ENCODE measurements at regions not wholly inside any gene's neighbourhood (a gene's known extent, or its start where the extent isn't known, plus 50 kb on each side); places are given as distances from the start of the nearest gene placed in this dataset.
"Not testable (repeated sequence)": the region's sequence is repeated elsewhere in the genome, so short reads cannot be mapped to it uniquely, and the experiment has no call there.

DNA sequence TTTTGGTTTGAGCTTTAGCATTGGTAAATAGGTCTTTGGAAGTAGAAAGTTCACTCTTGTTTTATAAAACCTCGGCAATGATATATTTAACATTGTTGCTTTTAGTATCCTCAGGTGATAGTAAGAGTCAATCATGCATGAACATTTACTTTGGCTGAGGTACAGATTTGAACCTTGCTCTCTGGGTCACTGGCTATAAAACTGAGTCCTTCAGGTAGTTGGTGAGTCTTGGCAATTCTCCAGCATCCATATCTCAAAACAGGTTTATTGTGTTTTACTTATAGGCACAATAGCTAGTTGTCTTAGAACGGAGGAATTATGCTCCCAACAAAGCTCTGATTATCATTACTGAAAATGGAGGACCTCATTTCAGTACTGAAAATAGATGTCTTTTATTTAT is 75.1 kb downstream of the MAT2B start:
- Mint-ChIP-seq H3K27ac (ENCODE audit: unreplicated experiment) (no peak overlapping the region), H3K27me3 (ENCODE audit: low read depth) (peaks cover 11% of the 10 kb centered on the region), H3K4me3 (ENCODE audit: unreplicated experiment) (no peak overlapping the region), H3K4me1 (ENCODE audit: low read depth) (no peaks in the 10 kb centered on the region), H3K36me3 (ENCODE audit: low read depth) (no peaks in the 10 kb centered on the region), H3K9me3 (ENCODE audit: low read depth) (peaks cover 3% of the 10 kb centered on the region)
- TF ChIP-seq, protein P1, sequence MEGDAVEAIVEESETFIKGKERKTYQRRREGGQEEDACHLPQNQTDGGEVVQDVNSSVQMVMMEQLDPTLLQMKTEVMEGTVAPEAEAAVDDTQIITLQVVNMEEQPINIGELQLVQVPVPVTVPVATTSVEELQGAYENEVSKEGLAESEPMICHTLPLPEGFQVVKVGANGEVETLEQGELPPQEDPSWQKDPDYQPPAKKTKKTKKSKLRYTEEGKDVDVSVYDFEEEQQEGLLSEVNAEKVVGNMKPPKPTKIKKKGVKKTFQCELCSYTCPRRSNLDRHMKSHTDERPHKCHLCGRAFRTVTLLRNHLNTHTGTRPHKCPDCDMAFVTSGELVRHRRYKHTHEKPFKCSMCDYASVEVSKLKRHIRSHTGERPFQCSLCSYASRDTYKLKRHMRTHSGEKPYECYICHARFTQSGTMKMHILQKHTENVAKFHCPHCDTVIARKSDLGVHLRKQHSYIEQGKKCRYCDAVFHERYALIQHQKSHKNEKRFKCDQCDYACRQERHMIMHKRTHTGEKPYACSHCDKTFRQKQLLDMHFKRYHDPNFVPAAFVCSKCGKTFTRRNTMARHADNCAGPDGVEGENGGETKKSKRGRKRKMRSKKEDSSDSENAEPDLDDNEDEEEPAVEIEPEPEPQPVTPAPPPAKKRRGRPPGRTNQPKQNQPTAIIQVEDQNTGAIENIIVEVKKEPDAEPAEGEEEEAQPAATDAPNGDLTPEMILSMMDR (IDR thresholded peaks at IDR 0.05) = no peak
- DNase-seq (ENCODE audit: low spot score) = no peak

DNA sequence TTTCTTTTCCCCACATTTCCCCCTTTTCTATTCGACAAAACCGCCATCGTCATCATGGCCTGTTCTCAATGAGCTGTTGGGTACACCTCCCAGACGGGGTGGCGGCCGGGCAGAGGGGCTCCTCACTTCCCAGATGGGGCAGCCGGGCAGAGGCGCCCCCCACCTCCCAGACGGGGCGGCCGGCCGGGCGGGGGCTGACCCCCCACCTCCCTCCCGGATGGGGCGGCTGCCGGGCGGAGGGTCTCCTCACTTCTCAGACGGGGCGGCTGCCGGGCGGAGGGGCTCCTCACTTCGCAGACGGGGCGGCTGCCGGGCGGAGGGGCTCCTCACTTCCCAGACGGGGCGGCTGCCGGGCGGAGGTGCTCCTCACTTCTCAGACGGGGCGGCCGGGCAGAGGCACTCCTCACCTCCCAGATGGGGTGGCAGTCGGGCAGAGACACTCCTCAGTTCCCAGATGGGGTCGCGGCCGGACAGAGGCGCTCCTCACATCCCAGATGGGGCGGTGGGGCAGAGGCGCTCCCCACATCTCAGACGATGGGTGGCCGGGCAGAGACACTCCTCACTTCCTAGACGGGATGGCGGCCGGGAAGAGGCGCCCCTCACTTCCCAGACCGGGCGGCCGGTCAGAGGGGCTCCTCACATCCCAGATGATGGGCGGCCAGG is 78.2 kb downstream of the MAT2B start:
- not testable (repeated sequence) for H3K9me3 Mint-ChIP-seq (ENCODE audit: low read depth); H3K27me3 Mint-ChIP-seq (ENCODE audit: low read depth); H3K4me3 Mint-ChIP-seq (ENCODE audit: unreplicated experiment); H3K36me3 Mint-ChIP-seq (ENCODE audit: low read depth); H3K4me1 Mint-ChIP-seq (ENCODE audit: low read depth); H3K27ac Mint-ChIP-seq (ENCODE audit: unreplicated experiment); DNase-seq (ENCODE audit: low spot score)

DNA sequence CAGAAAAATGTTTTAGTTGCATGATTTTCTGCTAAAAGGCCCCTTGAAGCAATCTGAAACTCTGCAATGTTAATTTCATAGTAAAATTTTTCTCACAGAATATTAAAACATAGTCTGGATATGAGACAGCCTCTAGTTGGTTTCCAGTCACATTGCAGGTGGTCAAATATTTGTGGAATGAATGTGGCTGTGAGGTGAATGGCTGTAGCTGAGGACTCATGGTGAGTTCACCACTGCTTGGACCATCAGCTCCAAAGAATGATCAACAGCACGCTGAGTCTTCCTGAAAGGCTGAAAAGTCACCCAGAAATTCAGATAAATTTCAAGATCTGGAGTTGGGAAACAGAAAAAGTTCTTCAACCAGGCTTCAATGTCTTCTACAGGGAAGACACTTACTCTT is 79.8 kb downstream of the MAT2B start:
- DNase-seq (ENCODE audit: low spot score) = no peak
- H3K4me3 Mint-ChIP-seq (ENCODE audit: unreplicated experiment) = no peak overlapping the region

DNA sequence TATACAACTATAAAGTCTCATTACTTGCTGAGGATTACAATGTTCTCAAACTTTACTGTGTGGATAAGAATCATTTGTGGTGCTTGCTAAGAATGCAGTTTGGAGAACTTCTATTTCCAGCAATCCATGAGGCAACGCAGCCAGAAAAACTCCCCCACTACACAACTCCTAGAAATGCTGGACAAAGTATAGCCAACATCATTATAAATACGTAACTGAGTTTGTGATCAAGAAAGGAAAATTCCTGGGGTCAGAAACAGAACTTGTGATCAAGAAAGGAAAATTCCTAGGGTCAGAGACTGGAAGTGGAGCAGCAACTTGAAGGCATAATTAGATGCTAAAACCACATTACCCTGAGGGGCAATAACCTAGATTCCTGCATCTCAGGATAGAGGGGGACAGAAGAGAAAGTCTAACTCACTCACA is 81.1 kb downstream of the MAT2B start:
- no peak for DNase-seq (ENCODE audit: low spot score)
- Mint-ChIP-seq H3K4me3 (ENCODE audit: unreplicated experiment) (no peak overlapping the region), H3K27ac (ENCODE audit: unreplicated experiment) (no peak overlapping the region), H3K36me3 (ENCODE audit: low read depth) (no peaks in the 10 kb centered on the region), H3K9me3 (ENCODE audit: low read depth) (no peaks in the 10 kb centered on the region), H3K4me1 (ENCODE audit: low read depth) (no peaks in the 10 kb centered on the region), H3K27me3 (ENCODE audit: low read depth) (peaks cover 6% of the 10 kb centered on the region)
- TF ChIP-seq, protein P1 (IDR thresholded peaks at IDR 0.05) = no peak

More for the DNA sequence above, 79.8 kb downstream of the MAT2B start:
- TF ChIP-seq, protein P1 (IDR thresholded peaks at IDR 0.05) = no peak
- H3K27ac Mint-ChIP-seq (ENCODE audit: unreplicated experiment) = no peak overlapping the region
- H3K36me3 Mint-ChIP-seq (ENCODE audit: low read depth) = no peaks in the 10 kb centered on the region
- H3K27me3 Mint-ChIP-seq (ENCODE audit: low read depth) = peaks cover 6% of the 10 kb centered on the region
- H3K4me1 Mint-ChIP-seq (ENCODE audit: low read depth) = no peaks in the 10 kb centered on the region
- no peaks in the 10 kb centered on the region for H3K9me3 Mint-ChIP-seq (ENCODE audit: low read depth)

DNA sequence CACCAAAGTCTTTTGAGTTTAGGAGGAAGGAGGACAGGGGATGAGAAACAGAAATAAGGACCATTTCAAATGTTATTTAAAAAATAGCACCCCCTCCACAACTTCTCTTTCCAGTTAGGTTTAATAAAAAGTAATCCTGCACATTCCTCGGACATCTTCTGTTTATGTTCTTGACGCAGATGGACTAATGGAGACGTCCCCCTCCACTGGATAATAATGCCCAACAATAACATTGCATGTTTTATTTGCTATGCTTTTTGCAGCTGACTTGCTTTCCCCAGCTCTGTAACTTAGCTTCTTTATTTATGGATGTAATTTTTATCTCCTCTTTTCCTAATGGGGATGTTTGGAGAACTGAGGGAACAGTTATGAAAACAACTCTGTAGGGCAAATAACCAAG is 89.5 kb downstream of the MAT2B start:
- peaks cover 2% of the 10 kb centered on the region for H3K9me3 Mint-ChIP-seq (ENCODE audit: low read depth)
- no peak for DNase-seq (ENCODE audit: low spot score)
- no peaks in the 10 kb centered on the region for H3K4me1 Mint-ChIP-seq (ENCODE audit: low read depth)
- no peaks in the 10 kb centered on the region for H3K36me3 Mint-ChIP-seq (ENCODE audit: low read depth)
- H3K27ac Mint-ChIP-seq (ENCODE audit: unreplicated experiment) = no peak overlapping the region
- H3K27me3 Mint-ChIP-seq (ENCODE audit: low read depth) = peaks cover 10% of the 10 kb centered on the region
- no peak overlapping the region for H3K4me3 Mint-ChIP-seq (ENCODE audit: unreplicated experiment)
- TF ChIP-seq, protein P1 (IDR thresholded peaks at IDR 0.05) = no peak
